Common myeloid progenitor, CD34-positive (primary cell): ENCODE measurements at regions not wholly inside any gene's neighbourhood (a gene's known extent, or its start where the extent isn't known, plus 50 kb on each side); places are given as distances from the start of the nearest gene placed in this dataset.
"Not testable (repeated sequence)": the region's sequence is repeated elsewhere in the genome, so short reads cannot be mapped to it uniquely, and the experiment has no call there.

ENCODE experiments used
- CTCF ChIA-PET: fragments of 350-600 bp; sonication (Branson Sonifier 250); formaldehyde crosslinking; loops from one replicate; lab custom pipeline; 2021; ENCODE audit warnings: antibody characterized with exemption; lab: Charles Lee
- POLR2A ChIA-PET: fragments of 350-600 bp; sonication (Branson Sonifier 250); formaldehyde crosslinking; loops from one replicate; lab custom pipeline; 2021; ENCODE audit warnings: antibody characterized with exemption; lab: Charles Lee
- DNase-seq, 3 donors: peaks; one replicate each; pipeline versions ENCODE4 v3.0.0 to v3.0.0-alpha.2; 2013
- H3K27ac ChIP-seq, 2 experiments: 1 replicate in 1 of 2; 2 replicates in 1 of 2; pipeline ENCODE4 v1.7.0; 2013; ENCODE audit warnings: inconsistent platforms in 2 of 2, low read length in 2 of 2, mild to moderate bottlenecking in 2 of 2, low read depth in 1 of 2, moderate library complexity in 1 of 2; ENCODE audit not compliant: severe bottlenecking in 2 of 2, insufficient read depth in 1 of 2, poor library complexity in 1 of 2
- H3K27me3 ChIP-seq, 5 experiments: replicated peaks in 2 of 5; 1 replicate in 3 of 5; 2 replicates in 2 of 5; pipeline versions ENCODE4 v1.6.1 to v1.7.0; 2013; ENCODE audit warnings: low read length in 4 of 5, mild to moderate bottlenecking in 2 of 5, moderate library complexity in 2 of 5, inconsistent platforms in 1 of 5; ENCODE audit not compliant: insufficient read depth in 5 of 5, control insufficient read depth in 4 of 5
- H3K36me3 ChIP-seq, 4 experiments: 1 replicate in 2 of 4; 2 replicates in 2 of 4; pipeline versions ENCODE4 v1.6.1 to v1.7.0; 2013; ENCODE audit warnings: low read length in 3 of 4, control low read depth in 1 of 4, mild to moderate bottlenecking in 1 of 4; ENCODE audit not compliant: control insufficient read depth in 4 of 4, insufficient read depth in 4 of 4
- H3K4me1 ChIP-seq, 4 experiments: 1 replicate in 3 of 4; 2 replicates in 1 of 4; pipeline versions ENCODE4 v1.6.1 to v1.7.1; 2013; ENCODE audit warnings: low read length in 3 of 4, mild to moderate bottlenecking in 3 of 4, control low read depth in 1 of 4, inconsistent platforms in 1 of 4, moderate library complexity in 1 of 4; ENCODE audit not compliant: control insufficient read depth in 4 of 4, insufficient read depth in 4 of 4; ENCODE audit errors: control extremely low read depth in 1 of 4
- H3K4me3 ChIP-seq, 7 experiments: 1 replicate in 4 of 7; 2 replicates in 3 of 7; pipeline versions ENCODE4 v1.5.1 to v1.7.0; 2013; ENCODE audit warnings: mild to moderate bottlenecking in 7 of 7, low read length in 6 of 7, moderate library complexity in 6 of 7, inconsistent platforms in 2 of 7, low read depth in 2 of 7, control low read depth in 1 of 7; ENCODE audit not compliant: insufficient read depth in 4 of 7, control insufficient read depth in 1 of 7; ENCODE audit errors: extremely low read depth in 1 of 7
- H3K9me3 ChIP-seq, 5 experiments: 1 replicate in 4 of 5; 2 replicates in 1 of 5; pipeline versions ENCODE4 v1.6.1 to v1.7.1; 2013; ENCODE audit warnings: low read length in 4 of 5, mild to moderate bottlenecking in 2 of 5, inconsistent platforms in 1 of 5, low read depth in 1 of 5, moderate library complexity in 1 of 5; ENCODE audit not compliant: control insufficient read depth in 4 of 5, insufficient read depth in 2 of 5; ENCODE audit errors: control extremely low read depth in 1 of 5
- WGBS: methylation state at CpG from one replicate; pipeline ENCODE4 v1.1.5; 2013; ENCODE audit not compliant: insufficient coverage; 5-methylcytosine and 5-hydroxymethylcytosine counted together

DNA sequence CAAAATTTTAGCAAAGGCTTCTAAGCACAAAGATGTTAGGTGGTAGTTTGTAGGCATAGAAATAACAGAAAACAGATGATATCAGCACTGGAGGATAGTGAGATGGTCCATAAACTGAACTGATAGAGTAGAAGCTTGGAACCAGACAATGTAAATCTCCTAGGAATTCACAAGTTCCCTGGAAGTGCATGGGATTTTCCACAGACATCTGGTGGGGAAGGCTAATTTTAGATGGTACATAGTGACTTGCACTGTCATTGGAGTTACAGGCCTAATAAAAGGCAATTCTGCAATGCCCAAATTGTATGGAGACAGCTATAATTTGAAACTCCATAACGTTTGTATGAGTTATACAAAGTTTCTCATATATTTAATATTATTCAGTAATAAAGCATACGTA is 653.0 kb upstream of the MEF2C start:
- Histone ChIP-seq H3K36me3 (no peaks in the 10 kb centered on the region), H3K9me3 (no peaks in the 10 kb centered on the region), H3K27ac (no peak overlapping the region), H3K27me3 (no peaks in the 10 kb centered on the region), H3K4me3 (no peak overlapping the region), H3K4me1 (no peaks in the 10 kb centered on the region)
- ChIA-PET CTCF (no interaction called here), POLR2A (no interaction called here)
- WGBS = no CpG with 5 or more reads among the region's 2 CpGs
- DNase-seq = no peak

DNA sequence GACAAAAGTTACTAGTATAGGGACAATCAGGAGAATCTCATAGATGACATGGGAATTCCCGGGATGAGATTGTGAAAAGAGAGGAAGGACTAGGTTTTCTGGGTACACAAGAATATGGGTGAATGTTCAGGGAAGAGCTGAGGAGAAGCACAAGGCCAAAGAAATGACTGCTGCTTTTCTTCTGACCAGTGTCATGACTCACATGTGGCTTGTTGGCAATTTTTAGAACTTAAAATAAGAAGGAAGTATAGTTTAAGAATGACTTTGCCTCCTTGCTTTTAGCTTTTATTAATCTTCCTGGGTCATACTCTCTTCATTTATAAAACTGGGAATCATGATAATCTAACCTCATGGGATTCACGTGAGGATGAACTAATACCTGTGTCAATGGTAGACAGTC is 652.4 kb upstream of the MEF2C start:
- POLR2A ChIA-PET = no interaction called here
- no peak overlapping the region for H3K4me3 ChIP-seq
- no peaks in the 10 kb centered on the region for H3K4me1 ChIP-seq
- WGBS = 100% methylated on average over 1 of the region's 2 CpGs
- no peak overlapping the region for H3K27ac ChIP-seq
- DNase-seq = no peak
- no peaks in the 10 kb centered on the region for H3K9me3 ChIP-seq
- CTCF ChIA-PET = no interaction called here
- no peaks in the 10 kb centered on the region for H3K36me3 ChIP-seq
- no peaks in the 10 kb centered on the region for H3K27me3 ChIP-seq

DNA sequence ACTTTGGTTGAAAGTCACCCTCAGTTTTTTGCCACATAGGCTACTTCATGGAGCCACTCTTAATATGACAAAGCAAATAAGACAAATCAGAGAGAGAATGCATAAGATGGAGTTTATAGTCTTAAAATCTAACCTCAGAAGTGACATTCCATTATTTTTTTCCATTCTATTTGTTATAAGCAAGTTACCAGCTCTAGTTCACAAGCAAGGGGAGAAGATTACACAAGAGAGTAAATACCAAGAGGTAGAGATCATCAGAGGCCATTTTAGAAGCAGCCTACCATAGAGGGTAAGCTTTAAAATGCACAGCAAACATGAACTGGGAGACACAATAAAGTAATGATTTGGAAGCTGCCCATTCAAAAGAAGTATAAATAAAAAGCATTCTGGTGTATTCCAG is 651.3 kb upstream of the MEF2C start:
- Histone ChIP-seq H3K4me1 (no peaks in the 10 kb centered on the region), H3K27ac (no peak overlapping the region), H3K4me3 (no peak overlapping the region), H3K36me3 (no peaks in the 10 kb centered on the region), H3K9me3 (no peaks in the 10 kb centered on the region), H3K27me3 (no peaks in the 10 kb centered on the region)
- CTCF ChIA-PET = no interaction called here
- no peak for DNase-seq
- POLR2A ChIA-PET = interaction anchor here (0.7 kb wide), 1 partner anchor 123 kb away, joined by 3 read pairs; no protein-coding TSS in a partner anchor

DNA sequence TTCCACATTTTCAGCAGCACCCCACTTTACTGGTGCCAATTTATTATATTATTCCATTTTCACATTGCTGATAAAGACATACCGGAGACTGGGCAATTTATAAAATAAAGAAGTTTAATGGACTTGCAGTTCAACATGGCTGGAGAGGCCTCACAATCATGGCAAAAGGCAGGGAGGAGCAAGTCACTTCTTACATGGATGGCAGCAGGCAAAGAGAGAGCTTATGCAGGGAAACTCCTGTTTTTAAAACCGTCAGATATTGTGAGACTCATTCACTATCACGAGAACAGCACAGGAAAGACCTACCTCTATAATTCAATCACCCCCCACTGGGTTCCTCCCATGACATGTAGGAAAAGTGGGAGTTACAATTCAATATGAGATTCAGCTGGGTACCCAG is 641.8 kb upstream of the MEF2C start:
- Histone ChIP-seq H3K4me3 (no peak overlapping the region), H3K4me1 (no peaks in the 10 kb centered on the region), H3K27ac (no peak overlapping the region), H3K27me3 (no peaks in the 10 kb centered on the region), H3K36me3 (no peaks in the 10 kb centered on the region), H3K9me3 (peaks cover 0 to 8% (median 3%) of the 10 kb centered on the region in 5 experiments)
- POLR2A ChIA-PET = no interaction called here
- WGBS = no CpG with 5 or more reads among the region's 3 CpGs
- CTCF ChIA-PET = no interaction called here
- DNase-seq = no peak

DNA sequence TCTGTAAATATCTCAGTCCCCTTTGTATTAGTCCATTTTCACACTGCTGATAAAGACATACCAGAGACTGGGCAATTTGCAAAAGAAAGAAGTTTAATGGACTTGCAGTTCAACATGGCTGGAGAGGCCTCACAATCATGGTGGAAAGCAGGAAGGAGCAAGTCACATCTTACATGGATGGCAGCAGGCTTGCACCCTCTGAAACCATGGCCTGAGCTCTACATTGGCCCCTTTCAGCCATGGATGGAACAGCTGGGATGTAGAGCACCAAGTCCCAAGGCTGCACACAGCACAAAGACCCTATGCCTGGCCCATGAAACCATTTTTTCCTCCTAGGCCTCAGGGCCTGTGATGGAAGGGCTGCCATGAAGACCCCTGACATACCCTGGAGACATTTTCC is 640.9 kb upstream of the MEF2C start:
- H3K36me3 ChIP-seq, DNase-seq, H3K27me3 ChIP-seq, POLR2A ChIA-PET, H3K4me3 ChIP-seq, H3K4me1 ChIP-seq, CTCF ChIA-PET, H3K9me3 ChIP-seq, H3K27ac ChIP-seq: not testable (repeated sequence)

DNA sequence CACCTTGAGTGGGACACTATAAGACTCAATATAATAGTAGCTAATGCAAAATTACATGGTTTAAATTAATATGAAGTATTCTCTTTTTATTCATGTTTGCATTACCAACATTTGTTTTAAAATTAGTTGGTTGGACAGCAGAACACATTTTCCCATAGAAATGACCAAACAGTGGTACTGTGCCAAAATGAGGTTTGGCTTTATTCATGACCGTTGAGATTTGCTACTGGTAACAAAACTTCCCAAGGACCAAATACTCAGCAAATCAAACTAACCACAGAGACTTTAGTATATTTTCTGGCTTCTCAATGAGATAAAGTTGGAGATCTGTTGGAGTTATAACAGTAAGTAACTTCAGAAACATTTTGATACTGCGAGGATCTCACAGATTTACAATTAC is 637.8 kb upstream of the MEF2C start:
- no peak overlapping the region for H3K4me3 ChIP-seq
- DNase-seq = no peak
- POLR2A ChIA-PET = no interaction called here
- CTCF ChIA-PET = no interaction called here
- H3K9me3 ChIP-seq = peaks cover 0 to 5% (median 3%) of the 10 kb centered on the region in 5 experiments
- WGBS = no CpG with 5 or more reads among the region's 2 CpGs
- no peak overlapping the region for H3K27ac ChIP-seq
- no peaks in the 10 kb centered on the region for H3K36me3 ChIP-seq
- H3K27me3 ChIP-seq = no peaks in the 10 kb centered on the region
- H3K4me1 ChIP-seq = no peaks in the 10 kb centered on the region

DNA sequence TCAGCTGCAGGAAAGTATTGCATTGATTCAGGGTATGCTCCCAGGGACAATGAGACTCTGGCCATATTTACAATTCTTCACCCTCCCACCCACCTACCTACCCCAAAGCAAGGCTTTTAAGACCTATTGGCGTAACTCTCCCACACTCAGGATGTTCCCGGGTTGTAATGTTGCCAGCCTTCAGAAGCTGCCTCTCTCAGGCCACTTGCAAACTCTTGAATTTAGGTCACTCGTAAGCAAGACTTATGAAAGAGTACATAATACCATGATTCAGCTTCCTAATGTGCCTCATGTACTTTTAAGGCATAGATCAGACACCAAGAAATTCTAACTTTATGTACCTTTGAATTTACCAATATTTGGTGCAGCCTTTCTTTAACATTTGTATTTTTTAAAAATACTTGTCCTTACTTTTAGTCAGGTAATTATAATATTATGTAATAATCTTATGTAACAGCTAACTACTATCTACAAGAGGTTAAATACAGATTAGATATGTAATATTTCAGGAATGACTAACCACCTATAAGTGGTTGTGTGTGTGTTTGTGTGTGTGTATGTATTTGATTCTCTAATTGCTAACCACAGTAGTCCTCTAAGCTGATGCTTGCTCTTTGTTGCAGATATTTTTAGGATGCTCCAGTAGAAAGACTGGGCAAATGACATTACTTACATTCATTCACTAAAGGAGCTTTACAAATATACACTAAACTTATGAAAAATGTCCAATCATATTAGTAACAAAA is 630.5 kb upstream of the MEF2C start:
- 95% methylated on average over 3 of the region's 3 CpGs for WGBS
- no peak for DNase-seq
- H3K27ac ChIP-seq = no peak overlapping the region
- ChIA-PET POLR2A (no interaction called here), CTCF (no interaction called here)
- no peaks in the 10 kb centered on the region for H3K4me1 ChIP-seq
- H3K9me3 ChIP-seq = no peaks in the 10 kb centered on the region
- H3K4me3 ChIP-seq = no peak overlapping the region
- no peaks in the 10 kb centered on the region for H3K36me3 ChIP-seq
- H3K27me3 ChIP-seq = no peaks in the 10 kb centered on the region
